B cell (primary cell): ENCODE measurements at regions not wholly inside any gene's neighbourhood (a gene's known extent, or its start where the extent isn't known, plus 50 kb on each side); places are given as distances from the start of the nearest gene placed in this dataset.

ENCODE experiments used
- ATAC-seq: fragments of 200-7000 bp; cut with Tn5 transposase; one replicate; pipeline ENCODE4 v1.10.0; 2021; ENCODE audit warnings: low read depth, mild to moderate bottlenecking, moderate number of reproducible peaks, moderate library complexity
- CTCF ChIA-PET: fragments of 350-600 bp; sonication (Branson Sonifier 250); formaldehyde crosslinking; loops from one replicate; lab custom pipeline; 2021; ENCODE audit warnings: antibody characterized with exemption, inconsistent platforms; lab: Charles Lee
- POLR2A ChIA-PET: fragments of 350-600 bp; sonication (Branson Sonifier 250); formaldehyde crosslinking; loops from one replicate; lab custom pipeline; 2021; ENCODE audit warnings: antibody characterized with exemption; lab: Charles Lee
- DNase-seq: peaks from one replicate; pipeline ENCODE4 v3.0.0; 2013
- H2AFZ ChIP-seq: 2 replicates; pipeline ENCODE4 v1.6.1; 2012; ENCODE audit warnings: mild to moderate bottlenecking, low read depth, low read length; ENCODE audit not compliant: insufficient read depth, poor library complexity, severe bottlenecking
- H3K27ac ChIP-seq, 2 donors: 1 replicate in 1 of 2; 2 replicates in 1 of 2; pipeline ENCODE4 v1.5.1; 2012 to 2013; ENCODE audit warnings: low read length in 2 of 2, mild to moderate bottlenecking in 2 of 2, moderate library complexity in 1 of 2
- H3K27me3 ChIP-seq, 4 experiments: fragments of 200-600 bp in 1 of 4; sonication (generic) in 1 of 4; replicated peaks in 1 of 4; 1 replicate in 2 of 4; 2 replicates in 2 of 4; pipeline versions ENCODE4 v1.6.1 to v1.7.0; 2013 to 2016; ENCODE audit warnings: low read length in 3 of 4, mild to moderate bottlenecking in 2 of 4, mixed read lengths in 1 of 4, moderate library complexity in 1 of 4; ENCODE audit not compliant: insufficient read depth in 4 of 4, control insufficient read depth in 3 of 4; ENCODE audit errors: control extremely low read depth in 1 of 4
- H3K36me3 ChIP-seq, 2 experiments: replicated peaks in 1 of 2; 1 replicate in 1 of 2; 2 replicates in 1 of 2; pipeline versions ENCODE4 v1.6.1 to v1.7.1; 2013; ENCODE audit warnings: low read length in 1 of 2; ENCODE audit not compliant: insufficient read depth in 2 of 2, control insufficient read depth in 1 of 2; ENCODE audit errors: control extremely low read depth in 1 of 2, extremely low read depth in 1 of 2
- H3K4me1 ChIP-seq, 2 donors: fragments of 200-600 bp in 1 of 2; sonication (generic) in 1 of 2; 1 replicate in 1 of 2; 2 replicates in 1 of 2; pipeline versions ENCODE4 v1.5.1 to v1.6.1; 2013 to 2017; ENCODE audit warnings: low read length in 2 of 2; ENCODE audit not compliant: control insufficient read depth in 2 of 2, insufficient read depth in 2 of 2
- H3K4me2 ChIP-seq: replicated peaks from 2 replicates; pipeline ENCODE3; 2012; ENCODE audit warnings: mild to moderate bottlenecking, low read depth, low read length; ENCODE audit not compliant: poor library complexity, severe bottlenecking
- H3K4me3 ChIP-seq, 5 experiments: fragments of 200-600 bp in 1 of 5; sonication (generic) in 1 of 5; 1 replicate in 3 of 5; 2 replicates in 2 of 5; pipeline versions ENCODE4 v1.5.1 to v1.7.0; 2011 to 2016; ENCODE audit warnings: low read length in 4 of 5, mild to moderate bottlenecking in 4 of 5, low read depth in 2 of 5, control low read depth in 1 of 5, moderate library complexity in 1 of 5; ENCODE audit not compliant: insufficient read depth in 1 of 5; ENCODE audit errors: control extremely low read depth in 1 of 5, extremely low read depth in 1 of 5
- H3K79me2 ChIP-seq: fragments of 200-600 bp; sonication (generic); one replicate; pipeline ENCODE4 v1.6.0; 2016; ENCODE audit warnings: low read length; ENCODE audit not compliant: control insufficient read depth, insufficient read depth
- H3K9ac ChIP-seq: fragments of 200-600 bp; sonication (generic); 2 replicates; pipeline ENCODE4 v1.6.1; 2017; ENCODE audit warnings: mild to moderate bottlenecking, low read length, moderate library complexity
- H3K9me3 ChIP-seq, 3 donors: one replicate each; pipeline versions ENCODE4 v1.6.1 to v1.7.1; 2013; ENCODE audit warnings: low read length in 2 of 3; ENCODE audit not compliant: control insufficient read depth in 2 of 3, insufficient read depth in 1 of 3; ENCODE audit errors: control extremely low read depth in 1 of 3
- H4K20me1 ChIP-seq: 2 replicates; pipeline ENCODE4 v1.6.0; 2012; ENCODE audit warnings: mild to moderate bottlenecking, low read length; ENCODE audit not compliant: insufficient read depth, control insufficient read depth, poor library complexity, severe bottlenecking
- H3K27ac Mint-ChIP-seq: one replicate; pipeline ENCODE4 v1.8.0; 2021; ENCODE audit warnings: mixed read lengths
- H3K27me3 Mint-ChIP-seq: one replicate; pipeline ENCODE4 v1.8.0; 2021; ENCODE audit warnings: mixed read lengths
- H3K4me1 Mint-ChIP-seq: one replicate; pipeline ENCODE4 v1.8.0; 2021; ENCODE audit warnings: mixed read lengths
- H3K4me3 Mint-ChIP-seq: one replicate; pipeline ENCODE4 v1.8.0; 2021; ENCODE audit warnings: mixed read lengths
- H3K9me3 Mint-ChIP-seq: one replicate; pipeline ENCODE4 v1.8.0; 2022; ENCODE audit warnings: mixed read lengths; ENCODE audit not compliant: insufficient read depth
- EZH2 ChIP-seq: IDR thresholded peaks from 2 replicates; pipeline ENCODE4 v1.6.1; 2012; ENCODE audit warnings: borderline replicate concordance, low read depth, mild to moderate bottlenecking, moderate library complexity, low read length; ENCODE audit not compliant: insufficient read depth, poor library complexity, severe bottlenecking
- WGBS: methylation state at CpG from one replicate; pipeline ENCODE4 v1.1.5; 2013; ENCODE audit warnings: missing lambda C conversion rate; ENCODE audit not compliant: insufficient coverage; 5-methylcytosine and 5-hydroxymethylcytosine counted together
- intact Hi-C: fragments of 100-400 bp; cut with micrococcal nuclease; formaldehyde crosslinking; loops from one replicate; pipeline ENCODE4 v1.10.0; 2022
- TF ChIP-seq, protein P1 (sequence below): fragments of 200-600 bp; IDR thresholded peaks from one replicate; pipeline ENCODE4 v1.8.0; 2022; ENCODE audit warnings: antibody characterized with exemption, mild to moderate bottlenecking

GRCh38 chr4:8699479-8700145 lies 107.0 kb downstream of the CPZ start:
- H3K36me3 ChIP-seq: no peaks in the 10 kb centered on the region
- no peak overlapping the region for H2AFZ ChIP-seq
- no peak for ATAC-seq
- H3K27ac Mint-ChIP-seq: no peak overlapping the region
- DNase-seq: no peak
- peaks cover 10% of the 10 kb centered on the region for H3K27me3 Mint-ChIP-seq
- H3K4me3 Mint-ChIP-seq: no peak overlapping the region
- H3K4me1 ChIP-seq: no peaks in the 10 kb centered on the region
- no peak overlapping the region for H3K4me3 ChIP-seq
- 96% methylated on average over 23 of the region's 24 CpGs for WGBS
- ChIA-PET CTCF (no interaction called here), POLR2A (no interaction called here)
- H3K4me1 Mint-ChIP-seq: no peaks in the 10 kb centered on the region
- no peak overlapping the region for H3K9ac ChIP-seq
- no peaks in the 10 kb centered on the region for H4K20me1 ChIP-seq
- intact Hi-C loops: no loop called here
- no peaks in the 10 kb centered on the region for H3K79me2 ChIP-seq
- H3K4me2 ChIP-seq: no peak overlapping the region
- peaks cover 0 to 26% (median 0%) of the 10 kb centered on the region in 3 donors for H3K9me3 ChIP-seq
- no peaks in the 10 kb centered on the region for H3K27me3 ChIP-seq
- H3K9me3 Mint-ChIP-seq: no peaks in the 10 kb centered on the region
- TF ChIP-seq EZH2: no peak
- TF ChIP-seq, protein P1, sequence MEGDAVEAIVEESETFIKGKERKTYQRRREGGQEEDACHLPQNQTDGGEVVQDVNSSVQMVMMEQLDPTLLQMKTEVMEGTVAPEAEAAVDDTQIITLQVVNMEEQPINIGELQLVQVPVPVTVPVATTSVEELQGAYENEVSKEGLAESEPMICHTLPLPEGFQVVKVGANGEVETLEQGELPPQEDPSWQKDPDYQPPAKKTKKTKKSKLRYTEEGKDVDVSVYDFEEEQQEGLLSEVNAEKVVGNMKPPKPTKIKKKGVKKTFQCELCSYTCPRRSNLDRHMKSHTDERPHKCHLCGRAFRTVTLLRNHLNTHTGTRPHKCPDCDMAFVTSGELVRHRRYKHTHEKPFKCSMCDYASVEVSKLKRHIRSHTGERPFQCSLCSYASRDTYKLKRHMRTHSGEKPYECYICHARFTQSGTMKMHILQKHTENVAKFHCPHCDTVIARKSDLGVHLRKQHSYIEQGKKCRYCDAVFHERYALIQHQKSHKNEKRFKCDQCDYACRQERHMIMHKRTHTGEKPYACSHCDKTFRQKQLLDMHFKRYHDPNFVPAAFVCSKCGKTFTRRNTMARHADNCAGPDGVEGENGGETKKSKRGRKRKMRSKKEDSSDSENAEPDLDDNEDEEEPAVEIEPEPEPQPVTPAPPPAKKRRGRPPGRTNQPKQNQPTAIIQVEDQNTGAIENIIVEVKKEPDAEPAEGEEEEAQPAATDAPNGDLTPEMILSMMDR: no peak
- H3K27ac ChIP-seq: no peak overlapping the region

- ATAC-seq: no peak
- H3K79me2 ChIP-seq: no peaks in the 10 kb centered on the region
- H2AFZ ChIP-seq: no peak overlapping the region
- TF ChIP-seq, protein P1: no peak
- TF ChIP-seq EZH2: no peak
- H3K4me1 ChIP-seq: no peaks in the 10 kb centered on the region
- no peaks in the 10 kb centered on the region for H3K36me3 ChIP-seq
- H4K20me1 ChIP-seq: no peaks in the 10 kb centered on the region
- H3K4me2 ChIP-seq: no peak overlapping the region
- no peaks in the 10 kb centered on the region for H3K27me3 ChIP-seq
- H3K27ac ChIP-seq: no peak overlapping the region
- intact Hi-C loops: no loop called here
- no peaks in the 10 kb centered on the region for H3K9me3 Mint-ChIP-seq
- WGBS: 87% methylated on average over 3 of the region's 4 CpGs
- peaks cover 0 to 32% (median 0%) of the 10 kb centered on the region in 3 donors for H3K9me3 ChIP-seq
- H3K9ac ChIP-seq: no peak overlapping the region
- H3K4me3 Mint-ChIP-seq: no peak overlapping the region
- ChIA-PET CTCF (no interaction called here), POLR2A (no interaction called here)
- no peak for DNase-seq
- no peaks in the 10 kb centered on the region for H3K4me1 Mint-ChIP-seq
- peaks cover 7% of the 10 kb centered on the region for H3K27me3 Mint-ChIP-seq
- H3K4me3 ChIP-seq: no peak overlapping the region
- H3K27ac Mint-ChIP-seq: no peak overlapping the region
These were observed 106.5 kb downstream of the CPZ start for GRCh38 chr4:8699063-8699385.
